IMR-90 (cell line): ENCODE measurements at regions not wholly inside any gene's neighbourhood (a gene's known extent, or its start where the extent isn't known, plus 50 kb on each side); places are given as distances from the start of the nearest gene placed in this dataset.

Experiments
- ATAC-seq: fragments of 200-7000 bp; cut with Tn5 transposase; 2 replicates; pipeline ENCODE4 v1.9.1; 2020; ENCODE audit warnings: low read depth, mild to moderate bottlenecking, moderate library complexity
- BruUV-seq: library from RNA; stranded (reverse); fragments of 400-500 nt; replicated peaks from 2 replicates; lab custom pipeline; 2021; lab: Mats Ljungman, UMichigan
- CTCF ChIA-PET: fragments of 300-600 bp; formaldehyde crosslinking; extraction: SDS; loops from one replicate; lab custom pipeline; 2021; ENCODE audit warnings: antibody characterized with exemption; lab: Yijun Ruan, JAX
- POLR2A ChIA-PET: fragments of 300-600 bp; sonication (Branson Sonifier 250); formaldehyde crosslinking; loops from one replicate; lab custom pipeline; 2022; ENCODE audit warnings: antibody characterized with exemption; ENCODE audit not compliant: unreplicated experiment; lab: Charles Lee
- DNase-seq: peaks from one replicate; pipeline ENCODE4 v3.0.0; 2013
- H2AFZ ChIP-seq: replicated peaks from 2 replicates; pipeline ENCODE3; 2013; ENCODE audit warnings: low read length, mild to moderate bottlenecking; ENCODE audit not compliant: poor library complexity
- H2AK5ac ChIP-seq: 2 replicates; pipeline ENCODE4 v1.6.1; 2013; ENCODE audit warnings: low read depth, low read length, inconsistent platforms
- H2AK9ac ChIP-seq: replicated peaks from 2 replicates; pipeline ENCODE3; 2013; ENCODE audit warnings: mild to moderate bottlenecking, low read depth, low read length, moderate library complexity; ENCODE audit not compliant: poor library complexity
- H2BK120ac ChIP-seq: 2 replicates; pipeline ENCODE4 v1.6.1; 2013; ENCODE audit warnings: low read depth, low read length, inconsistent platforms
- H2BK15ac ChIP-seq: 3 replicates; pipeline ENCODE4 v1.6.1; 2013; ENCODE audit warnings: low read depth, low read length, inconsistent platforms
- H2BK20ac ChIP-seq: 2 replicates; pipeline ENCODE4 v1.6.1; 2013; ENCODE audit warnings: low read depth, mild to moderate bottlenecking, inconsistent platforms, low read length, moderate library complexity
- H2BK5ac ChIP-seq: 2 replicates; pipeline ENCODE4 v1.6.1; 2013; ENCODE audit warnings: mild to moderate bottlenecking, low read depth, low read length, inconsistent platforms; ENCODE audit not compliant: poor library complexity, severe bottlenecking
- H3K14ac ChIP-seq: replicated peaks from 2 replicates; pipeline ENCODE4 v1.6.1; 2013; ENCODE audit warnings: low read depth, low read length, inconsistent platforms
- H3K18ac ChIP-seq: 2 replicates; pipeline ENCODE4 v1.6.1; 2013; ENCODE audit warnings: low read depth, low read length, control low read depth
- H3K23ac ChIP-seq: 2 replicates; pipeline ENCODE4 v1.6.1; 2013; ENCODE audit warnings: low read depth, low read length, inconsistent platforms
- H3K27ac ChIP-seq: 2 replicates; pipeline ENCODE4 v1.5.1; 2013; ENCODE audit warnings: mild to moderate bottlenecking, control low read depth, low read length; ENCODE audit not compliant: insufficient read depth
- H3K27me3 ChIP-seq: 2 replicates; pipeline ENCODE4 v1.6.1; 2013; ENCODE audit warnings: low read length; ENCODE audit not compliant: control insufficient read depth, insufficient read depth
- H3K36me3 ChIP-seq: 2 replicates; pipeline ENCODE4 v1.6.1; 2013; ENCODE audit warnings: low read length, mixed read lengths; ENCODE audit not compliant: control insufficient read depth, insufficient read depth
- H3K4ac ChIP-seq: 2 replicates; pipeline ENCODE4 v1.6.1; 2013; ENCODE audit warnings: low read depth, low read length, inconsistent platforms
- H3K4me1 ChIP-seq: 2 replicates; pipeline ENCODE4 v1.6.1; 2013; ENCODE audit warnings: low read length, mixed read lengths; ENCODE audit not compliant: control insufficient read depth, insufficient read depth
- H3K4me2 ChIP-seq: 2 replicates; pipeline ENCODE4 v1.6.1; 2013; ENCODE audit warnings: low read depth, mild to moderate bottlenecking, control low read depth, low read length, moderate library complexity
- H3K4me3 ChIP-seq: 2 replicates; pipeline ENCODE4 v1.5.1; 2013; ENCODE audit warnings: low read depth, mild to moderate bottlenecking, control low read depth, low read length, moderate library complexity; ENCODE audit not compliant: insufficient read depth
- H3K56ac ChIP-seq: 2 replicates; pipeline ENCODE4 v1.6.1; 2013; ENCODE audit warnings: low read length, inconsistent platforms; ENCODE audit not compliant: insufficient read depth; ENCODE audit errors: extremely low read depth
- H3K79me1 ChIP-seq, 2 experiments: 2 replicates each; pipeline ENCODE4 v1.6.1; 2013; ENCODE audit warnings: low read length in 2 of 2, inconsistent platforms in 1 of 2, low read depth in 1 of 2
- H3K9ac ChIP-seq: 2 replicates; pipeline ENCODE4 v1.6.1; 2013; ENCODE audit warnings: low read depth, low read length, control low read depth
- H3K9me1 ChIP-seq: 2 replicates; pipeline ENCODE4 v1.6.1; 2013; ENCODE audit warnings: low read length, inconsistent platforms; ENCODE audit not compliant: insufficient read depth
- H3K9me3 ChIP-seq: 2 replicates; pipeline ENCODE4 v1.6.1; 2013; ENCODE audit warnings: low read length; ENCODE audit not compliant: control insufficient read depth, insufficient read depth
- H4K20me1 ChIP-seq: 2 replicates; pipeline ENCODE4 v1.6.1; 2013; ENCODE audit warnings: low read length, inconsistent platforms; ENCODE audit not compliant: insufficient read depth
- H4K5ac ChIP-seq: 2 replicates; pipeline ENCODE4 v1.6.1; 2013; ENCODE audit warnings: mild to moderate bottlenecking, low read depth, low read length, control low read depth
- H4K8ac ChIP-seq, 2 experiments: 2 replicates each; pipeline ENCODE4 v1.6.1; 2013; ENCODE audit warnings: low read depth in 2 of 2, low read length in 2 of 2, control low read depth in 1 of 2, inconsistent platforms in 1 of 2
- H4K91ac ChIP-seq: 2 replicates; pipeline ENCODE4 v1.6.1; 2013; ENCODE audit warnings: low read depth, low read length, inconsistent platforms; ENCODE audit not compliant: insufficient read depth
- BHLHE40 ChIP-seq: fragments of 150-350 bp; IDR thresholded peaks from 2 replicates; pipeline ENCODE4 v1.6.1; 2016; ENCODE audit warnings: mild to moderate bottlenecking, low read depth, low read length
- CEBPB ChIP-seq: IDR thresholded peaks from 2 replicates; pipeline ENCODE4 v1.6.1; 2012; ENCODE audit warnings: low read depth, low read length, improper control_type of control experiment
- CTCF ChIP-seq: conservative IDR thresholded peaks from 2 replicates; pipeline ENCODE4 v1.5.1; 2012; ENCODE audit warnings: mild to moderate bottlenecking, low read depth, low read length, improper control_type of control experiment
- FOS ChIP-seq: fragments of 150-350 bp; IDR thresholded peaks from 2 replicates; pipeline ENCODE4 v1.6.1; 2016; ENCODE audit warnings: low read depth, low read length
- MXI1 ChIP-seq: IDR thresholded peaks from 2 replicates; pipeline ENCODE4 v1.6.1; 2012; ENCODE audit warnings: low read depth, mild to moderate bottlenecking, low read length, moderate library complexity, borderline replicate concordance
- NFE2L2 ChIP-seq: fragments of 150-350 bp; IDR thresholded peaks from 2 replicates; pipeline ENCODE4 v1.6.1; 2016; ENCODE audit warnings: low read depth, mild to moderate bottlenecking, low read length
- POLR2A ChIP-seq: IDR thresholded peaks from 2 replicates; pipeline ENCODE4 v1.6.1; 2012; ENCODE audit warnings: mild to moderate bottlenecking, low read depth, low read length
- RAD21 ChIP-seq: IDR thresholded peaks from 2 replicates; pipeline ENCODE4 v1.6.1; 2012; ENCODE audit warnings: low read length, improper control_type of control experiment
- RFX5 ChIP-seq: IDR thresholded peaks from 2 replicates; pipeline ENCODE4 v1.8.0; 2012; ENCODE audit warnings: low read depth, mild to moderate bottlenecking, low read length, moderate library complexity
- USF2 ChIP-seq: fragments of 150-350 bp; IDR thresholded peaks from 2 replicates; pipeline ENCODE4 v1.6.1; 2017; ENCODE audit warnings: mild to moderate bottlenecking, antibody characterized with exemption, low read length, low read depth
- WGBS, 2 experiments: methylation state at CpG; one replicate each; pipeline versions ENCODE4 v1.1.5 to v1.1.7; 2013; ENCODE audit warnings: missing lambda C conversion rate in 2 of 2; ENCODE audit not compliant: insufficient read length in 1 of 2; ENCODE audit errors: extremely low coverage in 2 of 2; 5-methylcytosine and 5-hydroxymethylcytosine counted together
- dilution Hi-C: fragments of 300-500 bp; cut with HindIII; formaldehyde crosslinking; loops from one replicate; pipeline ENCODE4 v1.14.3; 2018; ENCODE audit warnings: low sequenced_read_pairs; ENCODE audit not compliant: unreplicated experiment
- in situ Hi-C: fragments of 300-500 bp; cut with MboI; formaldehyde crosslinking; loops from 3 replicates; pipeline ENCODE4 v1.14.3; 2019; ENCODE audit warnings: low sequenced_read_pairs, inconsistent platforms, mixed read lengths
- intact Hi-C: fragments of 100-400 bp; cut with micrococcal nuclease; formaldehyde crosslinking; loops from 2 replicates; pipeline ENCODE4 v1.10.0; 2022

GRCh38 chr5:116814626-116815385 lies 240.2 kb upstream of the SEMA6A start:
- Histone ChIP-seq H3K9me3 (peaks cover 6% of the 10 kb centered on the region; the same call in 1 of the 2 replicates), H3K4me1 (no peaks in the 10 kb centered on the region), H2BK15ac (no peak overlapping the region), H2BK5ac (no peak overlapping the region), H2BK20ac (no peak overlapping the region), H3K36me3 (no peaks in the 10 kb centered on the region), H3K14ac (no peak overlapping the region), H3K9ac (no peak overlapping the region), H3K4me3 (no peak overlapping the region), H3K4me2 (no peak overlapping the region), H3K23ac (no peak overlapping the region), H4K91ac (no peak overlapping the region), H4K5ac (no peak overlapping the region), H2AK5ac (no peak overlapping the region), H3K27me3 (no peaks in the 10 kb centered on the region), H3K18ac (no peak overlapping the region), H4K8ac (no peak overlapping the region), H2AK9ac (no peak overlapping the region), H4K20me1 (no peaks in the 10 kb centered on the region), H3K9me1 (no peaks in the 10 kb centered on the region), H3K4ac (no peak overlapping the region), H3K79me1 (no peaks in the 10 kb centered on the region), H2AFZ (no peak overlapping the region), H2BK120ac (no peak overlapping the region), H3K56ac (no peak overlapping the region), H3K27ac (no peak overlapping the region)
- in situ Hi-C loops, result no loop called here
- BruUV-seq, result no TSS peak
- CTCF ChIA-PET, result no interaction called here
- WGBS, 2 experiments, result no CpG with 5 or more reads among the region's 10 CpGs
- no peak for TF ChIP-seq CTCF
- no peak for TF ChIP-seq RFX5
- TF ChIP-seq USF2, result no peak
- no peak for TF ChIP-seq FOS
- TF ChIP-seq MXI1, result no peak
- TF ChIP-seq NFE2L2, result no peak
- TF ChIP-seq BHLHE40, result no peak
- no peak for TF ChIP-seq RAD21
- TF ChIP-seq POLR2A, result no peak
- TF ChIP-seq CEBPB, result no peak
- DNase-seq (no peak), ATAC-seq (no peak)
- dilution Hi-C loops, result no loop called here
- intact Hi-C loops, result no loop called here
- POLR2A ChIA-PET, result no interaction called here
